ENCODE measurements at regions not wholly inside any gene's neighbourhood (a gene's known extent, or its start where the extent isn't known, plus 50 kb on each side); places are given as distances from the start of the nearest gene placed in this dataset.
"Not testable (repeated sequence)": the region's sequence is repeated elsewhere in the genome, so short reads cannot be mapped to it uniquely, and the experiment has no call there.

- DNase-seq (ENCODE audit: extremely low read depth in 1 of 2, low read depth in 1 of 2): no peak
Measured at GRCh38 chr3:10653866-10654611, 148.7 kb upstream of the ATP2B2 start.

GRCh38 chr3:10655105-10655504, 149.7 kb upstream of the ATP2B2 start:
- no peak for DNase-seq (ENCODE audit: extremely low read depth in 1 of 2, low read depth in 1 of 2)

GRCh38 chr3:10657339-10657738, 152.0 kb upstream of the ATP2B2 start:
- not testable (repeated sequence) for DNase-seq (ENCODE audit: extremely low read depth in 1 of 2, low read depth in 1 of 2)

GRCh38 chr3:10665592-10665991, 150.4 kb upstream of the SLC6A11 start:
- no peak for DNase-seq (ENCODE audit: extremely low read depth in 1 of 2, low read depth in 1 of 2)

- no peak for DNase-seq (ENCODE audit: extremely low read depth in 1 of 2, low read depth in 1 of 2)
Measured at GRCh38 chr3:10666621-10667020, 149.4 kb upstream of the SLC6A11 start.

GRCh38 chr3:10667269-10667668, 148.8 kb upstream of the SLC6A11 start:
- DNase-seq (ENCODE audit: extremely low read depth in 1 of 2, low read depth in 1 of 2): no peak

- DNase-seq (ENCODE audit: extremely low read depth in 1 of 2, low read depth in 1 of 2): no peak
Measured at GRCh38 chr3:10667901-10668476, 148.0 kb upstream of the SLC6A11 start.

GRCh38 chr3:10669490-10670048, 146.5 kb upstream of the SLC6A11 start:
- DNase-seq (ENCODE audit: extremely low read depth in 1 of 2, low read depth in 1 of 2): no peak

- DNase-seq (ENCODE audit: extremely low read depth in 1 of 2, low read depth in 1 of 2): no peak
Measured at GRCh38 chr3:10672422-10672821, 143.6 kb upstream of the SLC6A11 start.

- no peak for DNase-seq (ENCODE audit: extremely low read depth in 1 of 2, low read depth in 1 of 2)
Measured at GRCh38 chr3:10674578-10674977, 141.4 kb upstream of the SLC6A11 start.

- no peak for DNase-seq (ENCODE audit: extremely low read depth in 1 of 2, low read depth in 1 of 2)
Measured at GRCh38 chr3:10676905-10677304, 139.1 kb upstream of the SLC6A11 start.

GRCh38 chr3:10678796-10679376, 137.1 kb upstream of the SLC6A11 start:
- DNase-seq (ENCODE audit: extremely low read depth in 1 of 2, low read depth in 1 of 2): no peak

GRCh38 chr3:10680796-10681195, 135.2 kb upstream of the SLC6A11 start:
- DNase-seq (ENCODE audit: extremely low read depth in 1 of 2, low read depth in 1 of 2): no peak

GRCh38 chr3:10682692-10683091, 133.3 kb upstream of the SLC6A11 start:
- DNase-seq (ENCODE audit: extremely low read depth in 1 of 2, low read depth in 1 of 2): no peak

GRCh38 chr3:10683106-10683505, 132.9 kb upstream of the SLC6A11 start:
- no peak for DNase-seq (ENCODE audit: extremely low read depth in 1 of 2, low read depth in 1 of 2)

GRCh38 chr3:10688126-10688525, 127.9 kb upstream of the SLC6A11 start:
- no peak for DNase-seq (ENCODE audit: extremely low read depth in 1 of 2, low read depth in 1 of 2)

GRCh38 chr3:10688548-10689172, 127.4 kb upstream of the SLC6A11 start:
- DNase-seq (ENCODE audit: extremely low read depth in 1 of 2, low read depth in 1 of 2): no peak

- DNase-seq (ENCODE audit: extremely low read depth in 1 of 2, low read depth in 1 of 2): no peak
Measured at GRCh38 chr3:10692039-10692622, 123.9 kb upstream of the SLC6A11 start.

GRCh38 chr3:10693457-10693856, 122.6 kb upstream of the SLC6A11 start:
- no peak for DNase-seq (ENCODE audit: extremely low read depth in 1 of 2, low read depth in 1 of 2)

GRCh38 chr3:10694179-10694578, 121.8 kb upstream of the SLC6A11 start:
- no peak for DNase-seq (ENCODE audit: extremely low read depth in 1 of 2, low read depth in 1 of 2)

GRCh38 chr3:10695186-10695585, 120.8 kb upstream of the SLC6A11 start:
- not testable (repeated sequence) for DNase-seq (ENCODE audit: extremely low read depth in 1 of 2, low read depth in 1 of 2)
